ENCODE measurements at regions not wholly inside any gene's neighbourhood (a gene's known extent, or its start where the extent isn't known, plus 50 kb on each side); places are given as distances from the start of the nearest gene placed in this dataset.
"Not testable (repeated sequence)": the region's sequence is repeated elsewhere in the genome, so short reads cannot be mapped to it uniquely, and the experiment has no call there.

DNA sequence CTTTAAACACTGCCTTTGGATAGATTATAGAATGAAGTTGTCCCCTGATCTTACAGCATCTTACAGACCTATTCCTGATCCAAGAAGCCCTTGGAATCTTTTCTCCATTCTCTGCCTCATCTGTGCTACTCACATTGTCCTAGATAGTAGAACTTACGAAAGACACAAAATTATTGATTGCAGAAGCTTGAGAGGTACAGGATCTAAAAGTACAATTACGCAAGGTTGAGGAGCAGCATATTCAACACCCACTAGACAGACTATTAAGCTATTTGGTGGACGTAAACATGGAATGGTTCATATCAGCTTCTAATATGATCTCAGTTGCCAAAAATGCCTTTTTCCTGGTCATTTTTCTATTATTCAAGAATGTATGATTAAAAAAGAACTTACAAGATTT is 90.5 kb upstream of the SEM1 start:
- no peaks in the 10 kb centered on the region for H3F3A ChIP-seq (ENCODE audit: insufficient read depth)
- H3K9ac ChIP-seq = no peak overlapping the region
- H3K9me2 ChIP-seq (ENCODE audit: insufficient read depth) = no peaks in the 10 kb centered on the region
- H3K27ac ChIP-seq = no peak overlapping the region
- H4K20me1 ChIP-seq (ENCODE audit: insufficient read depth) = no peaks in the 10 kb centered on the region
- H3K9me3 ChIP-seq (ENCODE audit: low read depth) = no peaks in the 10 kb centered on the region
- in situ Hi-C loops (cut with MboI) = no loop called here
- no peaks in the 10 kb centered on the region for H3K36me3 ChIP-seq (ENCODE audit: low read depth)
- WGBS, 2 experiments (ENCODE audit: low coverage in 1 of 2, low lambda C conversion rate in 2 of 2, missing lambda C conversion rate in 2 of 2) = 38 to 46% methylated on average over 3 of the region's 3 CpGs
- H3K4me1 ChIP-seq (ENCODE audit: insufficient read depth) = no peaks in the 10 kb centered on the region
- no peaks in the 10 kb centered on the region for H3K79me2 ChIP-seq (ENCODE audit: insufficient read depth)
- DNase-seq = no peak
- H3K27me3 ChIP-seq (replicated peaks; ENCODE audit: insufficient read depth) = peaks cover 3% of the 10 kb centered on the region; the same call in 1 of the 2 replicates
- no peak overlapping the region for H3K4me3 ChIP-seq
- H3K4me2 ChIP-seq (ENCODE audit: unreplicated experiment) = no peak overlapping the region
- H2AFZ ChIP-seq = no peak overlapping the region
- no peak for TF ChIP-seq EZH2phosphoT487 (IDR thresholded peaks at IDR 0.05; ENCODE audit: insufficient read depth, low read depth)
- no peak for TF ChIP-seq EZH2 (IDR thresholded peaks at IDR 0.05; ENCODE audit: insufficient read depth, poor library complexity, severe bottlenecking)

DNA sequence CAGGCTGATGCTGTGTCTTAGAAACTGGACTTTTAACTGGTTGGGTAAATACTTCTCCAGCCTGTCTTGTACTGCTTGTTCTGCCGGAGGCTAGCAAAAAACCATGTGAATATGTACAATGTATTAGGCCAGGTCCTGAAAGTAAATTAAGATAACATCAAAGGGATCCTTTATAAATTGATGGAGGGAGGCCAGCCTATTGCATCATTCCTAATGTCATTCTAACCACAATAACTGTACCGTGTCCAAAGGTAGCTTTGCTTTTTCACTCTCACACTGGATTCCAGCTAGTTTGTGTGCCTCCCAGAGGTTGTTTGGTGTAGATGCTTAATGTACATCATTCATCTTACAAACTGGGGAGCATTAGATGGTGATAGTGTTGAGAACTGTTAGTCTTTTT is 91.2 kb upstream of the SEM1 start:
- H3K9ac ChIP-seq = no peak overlapping the region

DNA sequence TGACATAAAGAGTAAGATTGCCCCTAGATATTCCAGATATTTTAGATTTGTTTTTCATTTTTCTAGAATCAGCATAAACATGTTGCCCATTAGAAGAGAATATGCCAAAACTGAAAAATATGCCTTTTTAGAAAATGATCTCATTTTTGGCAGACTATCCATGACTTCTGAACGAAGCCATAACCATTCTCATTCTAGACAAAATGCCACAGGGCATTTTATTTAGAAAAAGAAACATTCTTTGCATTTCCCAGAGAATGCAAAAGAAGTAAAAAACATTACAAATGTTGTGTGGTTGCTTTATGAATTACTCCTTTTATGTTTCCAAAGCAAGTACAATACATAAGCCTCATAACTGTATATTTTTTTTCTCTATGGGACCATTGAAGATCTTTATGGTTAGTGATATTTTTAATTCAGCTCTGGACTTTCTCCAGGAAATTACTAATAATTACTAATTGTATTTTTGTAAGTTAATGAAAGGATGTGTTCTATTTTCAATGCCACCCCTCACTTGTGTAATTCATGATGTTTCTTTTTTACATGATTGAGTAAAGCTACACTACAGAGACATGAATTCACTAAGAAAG is 109.6 kb upstream of the SEM1 start:
- H2AFZ ChIP-seq = no peak overlapping the region
- H3K9ac ChIP-seq = no peak overlapping the region
- H3K4me2 ChIP-seq (ENCODE audit: unreplicated experiment) = no peak overlapping the region
- in situ Hi-C loops (cut with MboI) = no loop called here
- H3F3A ChIP-seq (ENCODE audit: insufficient read depth) = no peaks in the 10 kb centered on the region
- H3K36me3 ChIP-seq (ENCODE audit: low read depth) = no peaks in the 10 kb centered on the region
- H3K9me3 ChIP-seq (ENCODE audit: low read depth) = no peaks in the 10 kb centered on the region
- H4K20me1 ChIP-seq (ENCODE audit: insufficient read depth) = no peaks in the 10 kb centered on the region
- H3K27me3 ChIP-seq (replicated peaks; ENCODE audit: insufficient read depth) = no peaks in the 10 kb centered on the region
- H3K4me1 ChIP-seq (ENCODE audit: insufficient read depth) = no peaks in the 10 kb centered on the region
- WGBS, 2 experiments (ENCODE audit: low coverage in 1 of 2, low lambda C conversion rate in 2 of 2, missing lambda C conversion rate in 2 of 2) = 2 to 6% methylated on average over 1 of the region's 1 CpG
- H3K4me3 ChIP-seq = no peak overlapping the region
- TF ChIP-seq EZH2phosphoT487 (IDR thresholded peaks at IDR 0.05; ENCODE audit: insufficient read depth, low read depth) = no peak
- H3K9me2 ChIP-seq (ENCODE audit: insufficient read depth) = no peaks in the 10 kb centered on the region
- DNase-seq = no peak
- no peaks in the 10 kb centered on the region for H3K79me2 ChIP-seq (ENCODE audit: insufficient read depth)
- no peak overlapping the region for H3K27ac ChIP-seq

More for the DNA sequence above, 91.2 kb upstream of the SEM1 start:
- no peaks in the 10 kb centered on the region for H4K20me1 ChIP-seq (ENCODE audit: insufficient read depth)
- no peak overlapping the region for H2AFZ ChIP-seq
- H3F3A ChIP-seq (ENCODE audit: insufficient read depth) = no peaks in the 10 kb centered on the region
- no peaks in the 10 kb centered on the region for H3K79me2 ChIP-seq (ENCODE audit: insufficient read depth)
- peaks cover 3% of the 10 kb centered on the region; the same call in 1 of the 2 replicates for H3K27me3 ChIP-seq (replicated peaks; ENCODE audit: insufficient read depth)
- DNase-seq = no peak
- H3K4me1 ChIP-seq (ENCODE audit: insufficient read depth) = no peaks in the 10 kb centered on the region
- no peak overlapping the region for H3K4me2 ChIP-seq (ENCODE audit: unreplicated experiment)
- H3K36me3 ChIP-seq (ENCODE audit: low read depth) = no peaks in the 10 kb centered on the region
- TF ChIP-seq EZH2phosphoT487 (IDR thresholded peaks at IDR 0.05; ENCODE audit: insufficient read depth, low read depth) (no peak), EZH2 (IDR thresholded peaks at IDR 0.05; ENCODE audit: insufficient read depth, poor library complexity, severe bottlenecking) (no peak)
- no peaks in the 10 kb centered on the region for H3K9me3 ChIP-seq (ENCODE audit: low read depth)
- no peaks in the 10 kb centered on the region for H3K9me2 ChIP-seq (ENCODE audit: insufficient read depth)
- no peak overlapping the region for H3K4me3 ChIP-seq
- H3K27ac ChIP-seq = no peak overlapping the region
- in situ Hi-C loops (cut with MboI) = no loop called here
- 43 to 50% methylated on average over 2 of the region's 2 CpGs for WGBS, 2 experiments (ENCODE audit: low coverage in 1 of 2, low lambda C conversion rate in 2 of 2, missing lambda C conversion rate in 2 of 2)

DNA sequence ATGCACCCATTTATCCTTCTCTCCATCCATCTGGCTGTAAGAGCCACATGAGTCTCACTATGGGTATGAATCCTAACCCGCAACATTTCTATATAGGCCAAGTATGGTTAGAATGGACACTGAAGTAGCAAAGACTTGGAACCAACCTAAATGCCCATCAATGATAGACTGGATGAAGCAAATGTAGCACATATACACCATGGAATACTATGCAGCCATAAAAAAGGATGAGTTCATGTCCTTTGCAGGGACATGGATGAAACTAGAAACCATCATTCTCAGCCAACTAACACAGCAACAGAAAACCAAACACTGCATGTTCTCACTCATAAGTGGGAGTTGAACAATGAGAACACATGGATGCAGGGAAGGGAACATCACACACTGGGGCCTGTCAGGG is 111.5 kb upstream of the SEM1 start:
- H3F3A ChIP-seq (ENCODE audit: insufficient read depth); H3K4me2 ChIP-seq (ENCODE audit: unreplicated experiment); H3K27me3 ChIP-seq (replicated peaks; ENCODE audit: insufficient read depth); H4K20me1 ChIP-seq (ENCODE audit: insufficient read depth); DNase-seq; H3K79me2 ChIP-seq (ENCODE audit: insufficient read depth); H2AFZ ChIP-seq; H3K9ac ChIP-seq; in situ Hi-C loops (cut with MboI); H3K27ac ChIP-seq; H3K9me3 ChIP-seq (ENCODE audit: low read depth); H3K4me1 ChIP-seq (ENCODE audit: insufficient read depth); H3K9me2 ChIP-seq (ENCODE audit: insufficient read depth); H3K36me3 ChIP-seq (ENCODE audit: low read depth); H3K4me3 ChIP-seq: not testable (repeated sequence)
- WGBS, 2 experiments (ENCODE audit: low coverage in 1 of 2, low lambda C conversion rate in 2 of 2, missing lambda C conversion rate in 2 of 2) = 86 to 100% methylated on average over 1 of the region's 1 CpG

DNA sequence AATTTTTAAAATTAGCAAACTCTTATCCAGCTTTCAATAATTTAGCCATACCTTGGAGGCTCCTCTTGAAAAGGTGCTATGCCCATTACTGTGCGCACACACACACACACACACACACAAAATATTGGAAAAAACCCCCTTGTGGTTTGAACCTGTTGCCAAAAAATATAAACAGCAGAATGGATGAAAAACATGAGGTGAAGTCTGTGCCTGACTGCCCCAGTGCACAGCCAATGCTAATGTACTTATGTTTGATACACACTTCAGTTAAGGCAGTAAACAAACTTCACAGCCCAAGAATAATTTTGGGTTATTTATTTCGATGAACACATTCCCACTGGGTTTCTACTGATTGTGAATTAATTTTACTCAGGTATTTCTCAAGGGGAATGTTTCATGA is 113.2 kb upstream of the SEM1 start:
- H4K20me1 ChIP-seq (ENCODE audit: insufficient read depth) = no peaks in the 10 kb centered on the region
- no peaks in the 10 kb centered on the region for H3K9me3 ChIP-seq (ENCODE audit: low read depth)
- no peaks in the 10 kb centered on the region for H3K9me2 ChIP-seq (ENCODE audit: insufficient read depth)
- in situ Hi-C loops (cut with MboI) = no loop called here
- H3F3A ChIP-seq (ENCODE audit: insufficient read depth) = no peaks in the 10 kb centered on the region
- WGBS, 2 experiments (ENCODE audit: low coverage in 1 of 2, low lambda C conversion rate in 2 of 2, missing lambda C conversion rate in 2 of 2) = 31 to 53% methylated on average over 2 of the region's 2 CpGs
- H2AFZ ChIP-seq = no peak overlapping the region
- H3K79me2 ChIP-seq (ENCODE audit: insufficient read depth) = no peaks in the 10 kb centered on the region
- no peak overlapping the region for H3K4me3 ChIP-seq
- H3K9ac ChIP-seq = no peak overlapping the region
- H3K4me1 ChIP-seq (ENCODE audit: insufficient read depth) = no peaks in the 10 kb centered on the region
- no peak overlapping the region for H3K27ac ChIP-seq
- no peak for DNase-seq
- no peak overlapping the region for H3K4me2 ChIP-seq (ENCODE audit: unreplicated experiment)
- no peak for TF ChIP-seq EZH2phosphoT487 (IDR thresholded peaks at IDR 0.05; ENCODE audit: insufficient read depth, low read depth)
- TF ChIP-seq EZH2 (IDR thresholded peaks at IDR 0.05; ENCODE audit: insufficient read depth, poor library complexity, severe bottlenecking) = no peak
- no peaks in the 10 kb centered on the region for H3K27me3 ChIP-seq (replicated peaks; ENCODE audit: insufficient read depth)
- no peaks in the 10 kb centered on the region for H3K36me3 ChIP-seq (ENCODE audit: low read depth)
